IMR-90 (cell line): ENCODE measurements at regions not wholly inside any gene's neighbourhood (a gene's known extent, or its start where the extent isn't known, plus 50 kb on each side); places are given as distances from the start of the nearest gene placed in this dataset.

ENCODE experiments used
- ATAC-seq: fragments of 200-7000 bp; cut with Tn5 transposase; 2 replicates; pipeline ENCODE4 v1.9.1; 2020; ENCODE audit warnings: low read depth, mild to moderate bottlenecking, moderate library complexity
- BruUV-seq: library from RNA; stranded (reverse); fragments of 400-500 nt; replicated peaks from 2 replicates; lab custom pipeline; 2021; lab: Mats Ljungman, UMichigan
- CTCF ChIA-PET: fragments of 300-600 bp; formaldehyde crosslinking; extraction: SDS; loops from one replicate; lab custom pipeline; 2021; ENCODE audit warnings: antibody characterized with exemption; lab: Yijun Ruan, JAX
- POLR2A ChIA-PET: fragments of 300-600 bp; sonication (Branson Sonifier 250); formaldehyde crosslinking; loops from one replicate; lab custom pipeline; 2022; ENCODE audit warnings: antibody characterized with exemption; ENCODE audit not compliant: unreplicated experiment; lab: Charles Lee
- DNase-seq: peaks from one replicate; pipeline ENCODE4 v3.0.0; 2013
- H2AFZ ChIP-seq: replicated peaks from 2 replicates; pipeline ENCODE3; 2013; ENCODE audit warnings: low read length, mild to moderate bottlenecking; ENCODE audit not compliant: poor library complexity
- H2AK5ac ChIP-seq: 2 replicates; pipeline ENCODE4 v1.6.1; 2013; ENCODE audit warnings: low read depth, low read length, inconsistent platforms
- H2AK9ac ChIP-seq: replicated peaks from 2 replicates; pipeline ENCODE3; 2013; ENCODE audit warnings: mild to moderate bottlenecking, low read depth, low read length, moderate library complexity; ENCODE audit not compliant: poor library complexity
- H2BK120ac ChIP-seq: 2 replicates; pipeline ENCODE4 v1.6.1; 2013; ENCODE audit warnings: low read depth, low read length, inconsistent platforms
- H2BK15ac ChIP-seq: 3 replicates; pipeline ENCODE4 v1.6.1; 2013; ENCODE audit warnings: low read depth, low read length, inconsistent platforms
- H2BK20ac ChIP-seq: 2 replicates; pipeline ENCODE4 v1.6.1; 2013; ENCODE audit warnings: low read depth, mild to moderate bottlenecking, inconsistent platforms, low read length, moderate library complexity
- H2BK5ac ChIP-seq: 2 replicates; pipeline ENCODE4 v1.6.1; 2013; ENCODE audit warnings: mild to moderate bottlenecking, low read depth, low read length, inconsistent platforms; ENCODE audit not compliant: poor library complexity, severe bottlenecking
- H3K14ac ChIP-seq: replicated peaks from 2 replicates; pipeline ENCODE4 v1.6.1; 2013; ENCODE audit warnings: low read depth, low read length, inconsistent platforms
- H3K18ac ChIP-seq: 2 replicates; pipeline ENCODE4 v1.6.1; 2013; ENCODE audit warnings: low read depth, low read length, control low read depth
- H3K23ac ChIP-seq: 2 replicates; pipeline ENCODE4 v1.6.1; 2013; ENCODE audit warnings: low read depth, low read length, inconsistent platforms
- H3K27ac ChIP-seq: 2 replicates; pipeline ENCODE4 v1.5.1; 2013; ENCODE audit warnings: mild to moderate bottlenecking, control low read depth, low read length; ENCODE audit not compliant: insufficient read depth
- H3K27me3 ChIP-seq: 2 replicates; pipeline ENCODE4 v1.6.1; 2013; ENCODE audit warnings: low read length; ENCODE audit not compliant: control insufficient read depth, insufficient read depth
- H3K36me3 ChIP-seq: 2 replicates; pipeline ENCODE4 v1.6.1; 2013; ENCODE audit warnings: low read length, mixed read lengths; ENCODE audit not compliant: control insufficient read depth, insufficient read depth
- H3K4ac ChIP-seq: 2 replicates; pipeline ENCODE4 v1.6.1; 2013; ENCODE audit warnings: low read depth, low read length, inconsistent platforms
- H3K4me1 ChIP-seq: 2 replicates; pipeline ENCODE4 v1.6.1; 2013; ENCODE audit warnings: low read length, mixed read lengths; ENCODE audit not compliant: control insufficient read depth, insufficient read depth
- H3K4me2 ChIP-seq: 2 replicates; pipeline ENCODE4 v1.6.1; 2013; ENCODE audit warnings: low read depth, mild to moderate bottlenecking, control low read depth, low read length, moderate library complexity
- H3K4me3 ChIP-seq: 2 replicates; pipeline ENCODE4 v1.5.1; 2013; ENCODE audit warnings: low read depth, mild to moderate bottlenecking, control low read depth, low read length, moderate library complexity; ENCODE audit not compliant: insufficient read depth
- H3K56ac ChIP-seq: 2 replicates; pipeline ENCODE4 v1.6.1; 2013; ENCODE audit warnings: low read length, inconsistent platforms; ENCODE audit not compliant: insufficient read depth; ENCODE audit errors: extremely low read depth
- H3K79me1 ChIP-seq, 2 experiments: 2 replicates each; pipeline ENCODE4 v1.6.1; 2013; ENCODE audit warnings: low read length in 2 of 2, inconsistent platforms in 1 of 2, low read depth in 1 of 2
- H3K9ac ChIP-seq: 2 replicates; pipeline ENCODE4 v1.6.1; 2013; ENCODE audit warnings: low read depth, low read length, control low read depth
- H3K9me1 ChIP-seq: 2 replicates; pipeline ENCODE4 v1.6.1; 2013; ENCODE audit warnings: low read length, inconsistent platforms; ENCODE audit not compliant: insufficient read depth
- H3K9me3 ChIP-seq: 2 replicates; pipeline ENCODE4 v1.6.1; 2013; ENCODE audit warnings: low read length; ENCODE audit not compliant: control insufficient read depth, insufficient read depth
- H4K20me1 ChIP-seq: 2 replicates; pipeline ENCODE4 v1.6.1; 2013; ENCODE audit warnings: low read length, inconsistent platforms; ENCODE audit not compliant: insufficient read depth
- H4K5ac ChIP-seq: 2 replicates; pipeline ENCODE4 v1.6.1; 2013; ENCODE audit warnings: mild to moderate bottlenecking, low read depth, low read length, control low read depth
- H4K8ac ChIP-seq, 2 experiments: 2 replicates each; pipeline ENCODE4 v1.6.1; 2013; ENCODE audit warnings: low read depth in 2 of 2, low read length in 2 of 2, control low read depth in 1 of 2, inconsistent platforms in 1 of 2
- H4K91ac ChIP-seq: 2 replicates; pipeline ENCODE4 v1.6.1; 2013; ENCODE audit warnings: low read depth, low read length, inconsistent platforms; ENCODE audit not compliant: insufficient read depth
- FOS ChIP-seq: fragments of 150-350 bp; IDR thresholded peaks from 2 replicates; pipeline ENCODE4 v1.6.1; 2016; ENCODE audit warnings: low read depth, low read length
- NFE2L2 ChIP-seq: fragments of 150-350 bp; IDR thresholded peaks from 2 replicates; pipeline ENCODE4 v1.6.1; 2016; ENCODE audit warnings: low read depth, mild to moderate bottlenecking, low read length
- SMC3 ChIP-seq: fragments of 150-350 bp; IDR thresholded peaks from 2 replicates; pipeline ENCODE4 v1.6.1; 2016; ENCODE audit warnings: low read depth, mild to moderate bottlenecking, antibody characterized with exemption, low read length, moderate library complexity
- WGBS, 2 experiments: methylation state at CpG; one replicate each; pipeline versions ENCODE4 v1.1.5 to v1.1.7; 2013; ENCODE audit warnings: missing lambda C conversion rate in 2 of 2; ENCODE audit not compliant: insufficient read length in 1 of 2; ENCODE audit errors: extremely low coverage in 2 of 2; 5-methylcytosine and 5-hydroxymethylcytosine counted together
- dilution Hi-C: fragments of 300-500 bp; cut with HindIII; formaldehyde crosslinking; loops from one replicate; pipeline ENCODE4 v1.14.3; 2018; ENCODE audit warnings: low sequenced_read_pairs; ENCODE audit not compliant: unreplicated experiment
- in situ Hi-C: fragments of 300-500 bp; cut with MboI; formaldehyde crosslinking; loops from 3 replicates; pipeline ENCODE4 v1.14.3; 2019; ENCODE audit warnings: low sequenced_read_pairs, inconsistent platforms, mixed read lengths
- intact Hi-C: fragments of 100-400 bp; cut with micrococcal nuclease; formaldehyde crosslinking; loops from 2 replicates; pipeline ENCODE4 v1.10.0; 2022

GRCh38 chr5:174414315-174414710, 310.1 kb upstream of the MSX2 start:
- no peak overlapping the region for H4K8ac ChIP-seq
- no peak overlapping the region for H2BK120ac ChIP-seq
- DNase-seq: no peak
- no peak overlapping the region; the same call in 1 of the 2 replicates for H2AK5ac ChIP-seq
- H3K56ac ChIP-seq: no peak overlapping the region
- H3K14ac ChIP-seq: no peak overlapping the region
- no TSS peak for BruUV-seq
- H3K9me1 ChIP-seq: no peaks in the 10 kb centered on the region
- H3K23ac ChIP-seq: no peak overlapping the region
- no peaks in the 10 kb centered on the region for H3K36me3 ChIP-seq
- no peak overlapping the region for H4K5ac ChIP-seq
- H3K4me1 ChIP-seq: peaks cover 2% of the 10 kb centered on the region; the same call in 1 of the 2 replicates
- no peak overlapping the region for H3K4ac ChIP-seq
- ATAC-seq: no peak
- H3K79me1 ChIP-seq: no peaks in the 10 kb centered on the region
- H3K9ac ChIP-seq: no peak overlapping the region
- TF ChIP-seq SMC3: no peak
- no peak for TF ChIP-seq FOS
- TF ChIP-seq NFE2L2: no peak
- H4K20me1 ChIP-seq: no peaks in the 10 kb centered on the region
- CTCF ChIA-PET: interaction anchor here (0.6 to 2.1 kb wide), 3 partner anchors 10 to 87 kb away, joined by 3 to 7 read pairs (median 3); no protein-coding TSS in a partner anchor
- no CpG with 5 or more reads among the region's 1 CpG for WGBS, 2 experiments
- no peak overlapping the region for H2AFZ ChIP-seq
- no peak overlapping the region for H3K27ac ChIP-seq
- H3K4me3 ChIP-seq: no peak overlapping the region
- no peaks in the 10 kb centered on the region; the same call in none of the 2 replicates for H3K27me3 ChIP-seq
- dilution Hi-C loops: no loop called here
- no peak overlapping the region for H2BK20ac ChIP-seq
- H3K4me2 ChIP-seq: no peak overlapping the region
- POLR2A ChIA-PET: no interaction called here
- in situ Hi-C loops: loop anchor here (25.0 kb wide), 1 partner anchor 323 kb away; no protein-coding TSS in a partner anchor
- intact Hi-C loops: loop anchor here (1.0 kb wide), 1 partner anchor 87 kb away; no protein-coding TSS in a partner anchor
- H3K9me3 ChIP-seq: no peaks in the 10 kb centered on the region
- no peak overlapping the region for H4K91ac ChIP-seq
- no peak overlapping the region for H2AK9ac ChIP-seq
- H2BK15ac ChIP-seq: no peak overlapping the region
- no peak overlapping the region for H2BK5ac ChIP-seq
- H3K18ac ChIP-seq: no peak overlapping the region
